PC-9 (cell line): ENCODE measurements at regions not wholly inside any gene's neighbourhood (a gene's known extent, or its start where the extent isn't known, plus 50 kb on each side); places are given as distances from the start of the nearest gene placed in this dataset.
"Not testable (repeated sequence)": the region's sequence is repeated elsewhere in the genome, so short reads cannot be mapped to it uniquely, and the experiment has no call there.

Experiments
- EZH2 ChIP-seq: fragments of 200-600 bp; sonication (generic); IDR thresholded peaks from 2 replicates; pipeline ENCODE4 v1.8.0; 2017; ENCODE audit warnings: antibody characterized with exemption, low read depth
- TF ChIP-seq, protein P1 (sequence below): fragments of 200-600 bp; sonication (generic); conservative IDR thresholded peaks from 2 replicates; pipeline ENCODE4 v1.6.1; 2017; ENCODE audit warnings: mixed run types, antibody characterized with exemption, mild to moderate bottlenecking, moderate library complexity

DNA sequence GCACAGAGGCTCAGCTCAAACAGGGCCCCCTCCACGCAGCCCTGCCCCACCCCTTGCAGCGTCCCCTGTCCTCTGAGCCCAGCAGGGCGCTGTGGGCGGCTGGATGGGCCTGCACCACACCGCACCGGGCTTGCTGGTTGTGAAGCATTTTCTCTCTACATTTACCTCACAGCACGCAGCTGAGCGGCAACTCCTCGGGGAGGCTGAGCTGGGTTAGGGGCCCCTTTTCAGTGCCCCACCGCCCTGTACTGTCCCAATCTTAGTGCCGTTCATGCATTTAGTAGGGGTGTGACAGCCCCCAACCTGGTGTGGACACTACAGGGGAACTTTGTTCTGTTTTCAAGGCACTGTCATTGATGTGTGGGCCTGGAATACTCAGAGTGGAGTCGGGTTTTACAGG, 97.7 kb downstream of the TNFRSF13B start:
- TF ChIP-seq, protein P1, sequence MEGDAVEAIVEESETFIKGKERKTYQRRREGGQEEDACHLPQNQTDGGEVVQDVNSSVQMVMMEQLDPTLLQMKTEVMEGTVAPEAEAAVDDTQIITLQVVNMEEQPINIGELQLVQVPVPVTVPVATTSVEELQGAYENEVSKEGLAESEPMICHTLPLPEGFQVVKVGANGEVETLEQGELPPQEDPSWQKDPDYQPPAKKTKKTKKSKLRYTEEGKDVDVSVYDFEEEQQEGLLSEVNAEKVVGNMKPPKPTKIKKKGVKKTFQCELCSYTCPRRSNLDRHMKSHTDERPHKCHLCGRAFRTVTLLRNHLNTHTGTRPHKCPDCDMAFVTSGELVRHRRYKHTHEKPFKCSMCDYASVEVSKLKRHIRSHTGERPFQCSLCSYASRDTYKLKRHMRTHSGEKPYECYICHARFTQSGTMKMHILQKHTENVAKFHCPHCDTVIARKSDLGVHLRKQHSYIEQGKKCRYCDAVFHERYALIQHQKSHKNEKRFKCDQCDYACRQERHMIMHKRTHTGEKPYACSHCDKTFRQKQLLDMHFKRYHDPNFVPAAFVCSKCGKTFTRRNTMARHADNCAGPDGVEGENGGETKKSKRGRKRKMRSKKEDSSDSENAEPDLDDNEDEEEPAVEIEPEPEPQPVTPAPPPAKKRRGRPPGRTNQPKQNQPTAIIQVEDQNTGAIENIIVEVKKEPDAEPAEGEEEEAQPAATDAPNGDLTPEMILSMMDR, result not testable (repeated sequence)
- TF ChIP-seq EZH2, result not testable (repeated sequence)
